Retinal pigment epithelial cell (primary cell): ENCODE measurements at regions not wholly inside any gene's neighbourhood (a gene's known extent, or its start where the extent isn't known, plus 50 kb on each side); places are given as distances from the start of the nearest gene placed in this dataset.

Experiments
- DNase-seq: peaks from one replicate; pipeline ENCODE4 v3.0.0-alpha.2; 2010; ENCODE audit warnings: low read depth
- H3K4me3 ChIP-seq: 2 replicates; pipeline ENCODE4 v1.5.1; 2011; ENCODE audit warnings: mild to moderate bottlenecking, low read length, control low read depth, moderate library complexity
- CTCF ChIP-seq: conservative IDR thresholded peaks from 2 replicates; pipeline ENCODE4 v1.5.1; 2011; ENCODE audit warnings: low read depth, low read length, control low read depth, inconsistent platforms

GRCh38 chr1:14363036-14363590, 235.4 kb upstream of the KAZN start:
- TF ChIP-seq CTCF = no peak
- no peak for DNase-seq
- H3K4me3 ChIP-seq = no peak overlapping the region

GRCh38 chr1:14363707-14364413, 234.6 kb upstream of the KAZN start:
- TF ChIP-seq CTCF = peak; percentile 31
- H3K4me3 ChIP-seq = no peak overlapping the region
- no peak for DNase-seq

- TF ChIP-seq CTCF = no peak
- H3K4me3 ChIP-seq = no peak overlapping the region
- no peak for DNase-seq
Observed at GRCh38 chr1:14365301-14365988, 233.0 kb upstream of the KAZN start.

GRCh38 chr1:14366091-14367018, 232.1 kb upstream of the KAZN start:
- peak overlapping the region; percentile 25 for H3K4me3 ChIP-seq
- DNase-seq = peak; percentile 17
- peak; percentile 45 for TF ChIP-seq CTCF

GRCh38 chr1:14367451-14367850, 231.0 kb upstream of the KAZN start:
- DNase-seq = no peak
- no peak for TF ChIP-seq CTCF
- no peak overlapping the region for H3K4me3 ChIP-seq

- no peak for TF ChIP-seq CTCF
- DNase-seq = no peak
- H3K4me3 ChIP-seq = no peak overlapping the region
Observed at GRCh38 chr1:14369526-14370213, 228.8 kb upstream of the KAZN start.
